Right renal cortex interstitium (tissue), 3 donors: ENCODE measurements at regions not wholly inside any gene's neighbourhood (a gene's known extent, or its start where the extent isn't known, plus 50 kb on each side); places are given as distances from the start of the nearest gene placed in this dataset.

Experiments used
- DNase-seq, 3 donors: peaks; one replicate each; pipeline ENCODE4 v3.0.0-alpha.2; 2013; ENCODE audit warnings: low read depth in 3 of 3, low spot score in 2 of 3

GRCh38 chr16:55256412-55257016, 67.5 kb upstream of the IRX6 start:
- no peak for DNase-seq

- peak; percentile 31 to 48 (median 32) for DNase-seq
Measured at GRCh38 chr16:55257966-55258613, 65.9 kb upstream of the IRX6 start.

GRCh38 chr16:55261301-55261700, 62.7 kb upstream of the IRX6 start:
- DNase-seq = no peak

GRCh38 chr16:55263271-55264250, 60.4 kb upstream of the IRX6 start:
- no peak for DNase-seq

- no peak for DNase-seq
Measured at GRCh38 chr16:55264949-55265348, 59.1 kb upstream of the IRX6 start.

GRCh38 chr16:55265926-55266325, 58.1 kb upstream of the IRX6 start:
- no peak for DNase-seq

- no peak for DNase-seq
Measured at GRCh38 chr16:55271945-55272513, 52.0 kb upstream of the IRX6 start.

- DNase-seq = no peak
Measured at GRCh38 chr16:55272744-55273143, 51.3 kb upstream of the IRX6 start.

GRCh38 chr16:55273356-55273755, 50.6 kb upstream of the IRX6 start:
- no peak for DNase-seq

- DNase-seq = no peak
Measured at GRCh38 chr16:55273959-55274358, 50.0 kb upstream of the IRX6 start.
